Activated T-cell treated with anti-CD3 and anti-CD28 coated beads, Interleukin-2, amount 50 U/mL, for 24 hours (primary cell): ENCODE measurements at regions not wholly inside any gene's neighbourhood (a gene's known extent, or its start where the extent isn't known, plus 50 kb on each side); places are given as distances from the start of the nearest gene placed in this dataset.

ENCODE experiments used
- DNase-seq: peaks from one replicate; pipeline ENCODE4 v3.0.0-alpha.2; 2020
- H3K27ac Mint-ChIP-seq: 2 replicates; pipeline ENCODE4 v1.8.0; 2020; ENCODE audit warnings: mild to moderate bottlenecking, mixed read lengths
- H3K27me3 Mint-ChIP-seq: 2 replicates; pipeline ENCODE4 v1.8.0; 2020; ENCODE audit warnings: mixed read lengths
- H3K36me3 Mint-ChIP-seq: 2 replicates; pipeline ENCODE4 v1.8.0; 2020; ENCODE audit warnings: low read depth, mixed read lengths
- H3K4me1 Mint-ChIP-seq: 2 replicates; pipeline ENCODE4 v1.8.0; 2020; ENCODE audit warnings: low read depth, mixed read lengths
- H3K4me3 Mint-ChIP-seq: 2 replicates; pipeline ENCODE4 v1.8.0; 2020; ENCODE audit warnings: mild to moderate bottlenecking, moderate library complexity, mixed read lengths
- H3K9me3 Mint-ChIP-seq: 2 replicates; pipeline ENCODE4 v1.8.0; 2020; ENCODE audit warnings: mixed read lengths

DNA sequence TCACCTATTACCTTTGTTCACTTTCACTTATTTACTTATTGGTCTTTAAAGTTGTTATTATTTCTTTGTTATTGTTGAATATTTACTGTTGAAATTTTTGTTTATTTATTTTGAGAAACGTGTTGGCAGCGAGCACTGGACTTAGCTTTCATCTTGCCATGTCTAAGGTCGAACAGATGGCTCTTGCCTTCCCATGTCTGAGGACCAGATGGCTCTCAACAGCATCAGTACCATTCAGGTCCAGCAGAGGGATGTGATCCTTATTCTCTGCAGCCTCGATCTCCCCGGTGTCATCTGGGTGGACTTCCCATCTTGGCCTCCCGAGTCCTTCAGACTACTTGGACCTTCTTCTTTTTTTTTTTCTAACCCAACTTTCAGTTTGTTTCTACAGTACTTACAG is 1437.6 kb downstream of the UQCRFS1 start:
- Mint-ChIP-seq H3K4me1 (no peaks in the 10 kb centered on the region), H3K27ac (no peak overlapping the region), H3K9me3 (peaks cover 66% of the 10 kb centered on the region), H3K4me3 (no peak overlapping the region), H3K36me3 (peaks cover 90% of the 10 kb centered on the region), H3K27me3 (no peaks in the 10 kb centered on the region)
- DNase-seq: no peak

DNA sequence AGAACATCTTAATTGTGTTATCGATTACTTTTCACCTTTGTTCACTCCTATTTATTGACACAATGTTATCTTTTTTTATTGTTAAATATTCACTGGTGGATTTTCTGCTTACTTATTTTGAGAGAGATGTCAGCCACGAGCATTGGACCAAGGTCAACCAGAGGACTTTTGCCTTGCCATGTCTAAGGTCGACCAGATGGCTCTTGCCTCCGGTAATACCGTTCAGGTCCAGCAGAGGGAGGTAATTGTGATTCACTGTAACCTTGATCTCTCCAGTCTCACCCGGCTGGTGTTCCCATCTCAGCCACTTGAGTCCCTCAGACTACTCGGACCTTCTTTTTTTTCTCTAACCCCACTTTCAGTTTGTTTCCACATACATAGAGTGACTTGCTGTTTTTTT is 1438.1 kb downstream of the UQCRFS1 start:
- H3K4me1 Mint-ChIP-seq: no peaks in the 10 kb centered on the region
- H3K4me3 Mint-ChIP-seq: no peak overlapping the region
- H3K27ac Mint-ChIP-seq: no peak overlapping the region
- no peak for DNase-seq
- H3K27me3 Mint-ChIP-seq: no peaks in the 10 kb centered on the region
- peaks cover 84% of the 10 kb centered on the region for H3K36me3 Mint-ChIP-seq
- peaks cover 72% of the 10 kb centered on the region for H3K9me3 Mint-ChIP-seq

GRCh38 chr19:27774337-27774736 is 1438.6 kb downstream of the UQCRFS1 start:
- H3K36me3 Mint-ChIP-seq: peaks cover 80% of the 10 kb centered on the region
- no peaks in the 10 kb centered on the region for H3K4me1 Mint-ChIP-seq
- peaks cover 75% of the 10 kb centered on the region for H3K9me3 Mint-ChIP-seq
- no peak overlapping the region for H3K4me3 Mint-ChIP-seq
- no peak overlapping the region for H3K27ac Mint-ChIP-seq
- no peak for DNase-seq
- H3K27me3 Mint-ChIP-seq: no peaks in the 10 kb centered on the region

- H3K27me3 Mint-ChIP-seq: no peaks in the 10 kb centered on the region
- no peak overlapping the region for H3K4me3 Mint-ChIP-seq
- no peaks in the 10 kb centered on the region for H3K4me1 Mint-ChIP-seq
- H3K36me3 Mint-ChIP-seq: peaks cover 72% of the 10 kb centered on the region
- H3K27ac Mint-ChIP-seq: no peak overlapping the region
- DNase-seq: no peak
- H3K9me3 Mint-ChIP-seq: peaks cover 76% of the 10 kb centered on the region
Observed at GRCh38 chr19:27773318-27774094, 1439.4 kb downstream of the UQCRFS1 start.

DNA sequence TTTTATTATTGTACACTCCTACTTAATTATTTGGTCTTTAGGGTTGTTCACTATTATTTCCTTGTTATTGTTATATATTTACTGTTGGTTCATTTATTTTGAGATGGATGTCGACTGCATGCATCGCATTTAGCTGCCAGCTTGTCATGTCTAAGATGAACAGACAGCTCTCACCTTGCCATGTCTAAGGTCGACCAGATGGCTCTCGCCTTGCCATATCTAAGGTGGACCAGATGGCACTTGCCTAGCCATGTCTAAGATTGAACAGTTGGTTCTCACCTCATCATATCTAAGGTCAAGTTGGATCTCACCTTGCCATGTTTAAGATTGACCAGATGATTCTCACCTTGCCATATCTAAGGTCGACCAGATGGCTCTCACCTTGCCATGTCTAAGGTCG is 1440.9 kb downstream of the UQCRFS1 start:
- Mint-ChIP-seq H3K27ac (no peak overlapping the region), H3K4me3 (no peak overlapping the region), H3K9me3 (peaks cover 85% of the 10 kb centered on the region), H3K4me1 (no peaks in the 10 kb centered on the region), H3K36me3 (peaks cover 60% of the 10 kb centered on the region), H3K27me3 (no peaks in the 10 kb centered on the region)
- no peak for DNase-seq

- Mint-ChIP-seq H3K4me1 (no peaks in the 10 kb centered on the region), H3K4me3 (no peak overlapping the region), H3K9me3 (peaks cover 89% of the 10 kb centered on the region), H3K27ac (no peak overlapping the region), H3K36me3 (peaks cover 40% of the 10 kb centered on the region), H3K27me3 (no peaks in the 10 kb centered on the region)
- DNase-seq: no peak
Observed at GRCh38 chr19:27770095-27770494, 1442.9 kb downstream of the UQCRFS1 start.

DNA sequence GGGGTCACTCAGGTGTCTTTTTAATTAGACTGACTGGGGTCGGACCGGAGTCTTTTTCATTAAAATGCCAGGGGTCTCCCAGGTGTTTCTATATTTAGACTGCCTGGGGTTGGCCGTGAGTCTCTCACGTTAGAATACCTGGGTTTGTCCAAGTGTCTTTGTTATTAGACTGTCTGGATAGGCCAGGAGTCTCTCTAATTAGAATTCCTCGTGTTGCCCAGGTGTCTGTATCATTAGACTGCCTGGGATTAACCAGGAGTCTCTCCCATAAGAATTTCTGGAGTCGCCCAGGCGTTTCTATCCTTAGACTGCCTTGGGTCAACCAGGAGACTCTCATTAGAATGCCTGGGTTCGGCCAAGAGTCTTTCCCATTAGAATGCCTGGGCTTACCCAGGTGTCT is 1445.7 kb downstream of the UQCRFS1 start:
- no peak overlapping the region for H3K27ac Mint-ChIP-seq
- no peaks in the 10 kb centered on the region for H3K4me1 Mint-ChIP-seq
- no peak for DNase-seq
- peaks cover 83% of the 10 kb centered on the region for H3K9me3 Mint-ChIP-seq
- H3K4me3 Mint-ChIP-seq: no peak overlapping the region
- H3K27me3 Mint-ChIP-seq: no peaks in the 10 kb centered on the region
- H3K36me3 Mint-ChIP-seq: peaks cover 17% of the 10 kb centered on the region

- H3K9me3 Mint-ChIP-seq: peaks cover 78% of the 10 kb centered on the region
- H3K36me3 Mint-ChIP-seq: peaks cover 8% of the 10 kb centered on the region
- no peaks in the 10 kb centered on the region for H3K4me1 Mint-ChIP-seq
- no peak overlapping the region for H3K27ac Mint-ChIP-seq
- no peaks in the 10 kb centered on the region for H3K27me3 Mint-ChIP-seq
- DNase-seq: no peak
- H3K4me3 Mint-ChIP-seq: no peak overlapping the region
Observed at GRCh38 chr19:27765912-27766725, 1446.8 kb downstream of the UQCRFS1 start.

GRCh38 chr19:27765397-27765796 is 1447.6 kb downstream of the UQCRFS1 start:
- Mint-ChIP-seq H3K9me3 (peaks cover 76% of the 10 kb centered on the region), H3K4me3 (no peak overlapping the region), H3K4me1 (no peaks in the 10 kb centered on the region), H3K27ac (no peak overlapping the region), H3K27me3 (no peaks in the 10 kb centered on the region), H3K36me3 (peaks cover 4% of the 10 kb centered on the region)
- DNase-seq: no peak

DNA sequence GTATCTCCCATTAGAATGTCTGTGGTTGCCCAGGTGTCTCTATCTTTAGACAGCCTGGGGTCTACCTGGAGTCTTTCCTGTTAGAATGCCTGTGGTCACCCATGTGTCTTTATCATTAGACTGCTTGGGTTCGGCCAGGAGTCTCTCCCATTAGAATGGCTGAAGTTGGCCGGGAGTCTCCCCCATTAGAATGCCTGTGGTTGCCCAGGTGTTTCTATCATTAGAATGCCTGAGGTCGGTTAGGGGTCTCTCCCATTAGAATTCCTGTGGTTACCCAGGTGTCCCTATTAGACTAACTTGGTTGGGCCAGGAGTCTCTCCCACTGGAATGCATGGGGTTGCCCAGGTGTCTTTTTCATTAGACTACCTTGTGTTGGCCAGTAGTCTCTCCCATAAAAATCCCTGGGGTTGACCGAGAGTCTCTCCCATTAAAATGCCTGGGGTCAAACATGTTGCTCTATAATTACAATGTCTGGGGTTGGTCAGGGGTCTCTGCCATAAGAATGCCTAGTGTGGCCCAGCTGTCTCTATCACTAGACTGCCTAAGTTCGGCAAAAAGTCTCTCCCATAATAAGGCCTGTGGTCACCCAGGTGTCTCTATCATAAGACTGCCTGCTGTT is 1448.7 kb downstream of the UQCRFS1 start:
- Mint-ChIP-seq H3K4me1 (no peaks in the 10 kb centered on the region), H3K27me3 (no peaks in the 10 kb centered on the region), H3K27ac (no peak overlapping the region), H3K4me3 (no peak overlapping the region), H3K9me3 (peaks cover 67% of the 10 kb centered on the region), H3K36me3 (peaks cover 4% of the 10 kb centered on the region)
- no peak for DNase-seq

- H3K4me1 Mint-ChIP-seq: no peaks in the 10 kb centered on the region
- DNase-seq: no peak
- peaks cover 67% of the 10 kb centered on the region for H3K9me3 Mint-ChIP-seq
- no peak overlapping the region for H3K4me3 Mint-ChIP-seq
- no peaks in the 10 kb centered on the region for H3K27me3 Mint-ChIP-seq
- no peak overlapping the region for H3K27ac Mint-ChIP-seq
- peaks cover 4% of the 10 kb centered on the region for H3K36me3 Mint-ChIP-seq
Observed at GRCh38 chr19:27762933-27763332, 1450.0 kb downstream of the UQCRFS1 start.

- no peak overlapping the region for H3K4me3 Mint-ChIP-seq
- H3K27me3 Mint-ChIP-seq: no peaks in the 10 kb centered on the region
- no peak overlapping the region for H3K27ac Mint-ChIP-seq
- peaks cover 52% of the 10 kb centered on the region for H3K9me3 Mint-ChIP-seq
- no peak for DNase-seq
- H3K4me1 Mint-ChIP-seq: no peaks in the 10 kb centered on the region
- peaks cover 2% of the 10 kb centered on the region for H3K36me3 Mint-ChIP-seq
Observed at GRCh38 chr19:27759896-27760295, 1453.1 kb downstream of the UQCRFS1 start.

GRCh38 chr19:27758626-27759505 is 1454.1 kb downstream of the UQCRFS1 start:
- Mint-ChIP-seq H3K4me1 (no peaks in the 10 kb centered on the region), H3K4me3 (no peak overlapping the region), H3K27me3 (no peaks in the 10 kb centered on the region), H3K27ac (no peak overlapping the region), H3K36me3 (no peaks in the 10 kb centered on the region), H3K9me3 (peaks cover 59% of the 10 kb centered on the region)
- no peak for DNase-seq

DNA sequence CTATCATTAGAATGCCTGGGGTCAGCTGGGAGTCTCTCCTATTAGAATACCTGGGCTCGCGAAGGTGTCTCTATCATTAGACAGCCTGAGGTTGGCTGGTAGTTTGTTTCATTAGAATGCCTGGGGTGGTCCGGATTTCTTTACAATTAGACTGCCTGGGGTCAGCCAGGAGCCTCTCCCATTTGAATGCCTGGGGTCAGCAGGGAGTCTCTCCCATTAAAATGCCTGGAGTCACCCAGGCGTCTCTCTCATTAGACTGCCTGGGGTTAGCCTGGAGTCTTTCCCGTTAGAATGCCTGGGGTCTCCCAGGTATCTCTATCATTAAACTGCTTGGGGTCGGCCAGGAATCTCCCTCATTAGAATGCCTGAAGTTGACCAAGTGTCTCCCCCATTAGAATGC is 1458.3 kb downstream of the UQCRFS1 start:
- H3K36me3 Mint-ChIP-seq: no peaks in the 10 kb centered on the region
- no peaks in the 10 kb centered on the region for H3K27me3 Mint-ChIP-seq
- no peaks in the 10 kb centered on the region for H3K4me1 Mint-ChIP-seq
- peaks cover 45% of the 10 kb centered on the region for H3K9me3 Mint-ChIP-seq
- H3K4me3 Mint-ChIP-seq: no peak overlapping the region
- DNase-seq: no peak
- no peak overlapping the region for H3K27ac Mint-ChIP-seq
